HS-5 (cell line): ENCODE measurements at regions not wholly inside any gene's neighbourhood (a gene's known extent, or its start where the extent isn't known, plus 50 kb on each side); places are given as distances from the start of the nearest gene placed in this dataset.
A peak's percentile ranks its signal among the peaks of the same experiment; 100 is the strongest.

Experiments used
- DNase-seq: peaks from one replicate; pipeline ENCODE4 v3.0.0-alpha.2; 2012; ENCODE audit warnings: low read depth

- no peak for DNase-seq
Observed at GRCh38 chr2:67516899-67517530, 119.9 kb downstream of the ETAA1 start.

- DNase-seq, result no peak
Observed at GRCh38 chr2:67522148-67522547, 125.0 kb downstream of the ETAA1 start.

GRCh38 chr2:67524213-67524612 lies 127.1 kb downstream of the ETAA1 start:
- no peak for DNase-seq

GRCh38 chr2:67524777-67525176 lies 127.6 kb downstream of the ETAA1 start:
- no peak for DNase-seq

GRCh38 chr2:67526283-67526682 lies 129.2 kb downstream of the ETAA1 start:
- no peak for DNase-seq

- DNase-seq, result no peak
Observed at GRCh38 chr2:67528320-67528719, 131.2 kb downstream of the ETAA1 start.

GRCh38 chr2:67532387-67532786 lies 135.3 kb downstream of the ETAA1 start:
- no peak for DNase-seq

GRCh38 chr2:67534745-67535144 lies 137.6 kb downstream of the ETAA1 start:
- DNase-seq, result no peak

GRCh38 chr2:67540962-67541361 lies 143.8 kb downstream of the ETAA1 start:
- DNase-seq, result no peak

- no peak for DNase-seq
Observed at GRCh38 chr2:67544286-67544685, 147.2 kb downstream of the ETAA1 start.

- no peak for DNase-seq
Observed at GRCh38 chr2:67548317-67549201, 151.4 kb downstream of the ETAA1 start.

GRCh38 chr2:67559156-67559555 lies 162.0 kb downstream of the ETAA1 start:
- no peak for DNase-seq

GRCh38 chr2:67560771-67561456 lies 163.8 kb downstream of the ETAA1 start:
- no peak for DNase-seq

- peak; percentile 82 for DNase-seq
Observed at GRCh38 chr2:67561457-67561965, 164.4 kb downstream of the ETAA1 start.

GRCh38 chr2:67564076-67564475 lies 166.9 kb downstream of the ETAA1 start:
- no peak for DNase-seq

GRCh38 chr2:67564626-67565025 lies 167.5 kb downstream of the ETAA1 start:
- DNase-seq, result no peak

- no peak for DNase-seq
Observed at GRCh38 chr2:67565262-67565661, 168.1 kb downstream of the ETAA1 start.

GRCh38 chr2:67565761-67566160 lies 168.6 kb downstream of the ETAA1 start:
- DNase-seq, result no peak

- DNase-seq, result no peak
Observed at GRCh38 chr2:67566285-67566684, 169.2 kb downstream of the ETAA1 start.

GRCh38 chr2:67566958-67567635 lies 170.0 kb downstream of the ETAA1 start:
- DNase-seq, result no peak

GRCh38 chr2:67567886-67568285 lies 170.8 kb downstream of the ETAA1 start:
- no peak for DNase-seq

- no peak for DNase-seq
Observed at GRCh38 chr2:67570611-67571010, 173.5 kb downstream of the ETAA1 start.
